Suppressor macrophage treated with lipopolysaccharide for 4 hours (primary cell): ENCODE measurements at regions not wholly inside any gene's neighbourhood (a gene's known extent, or its start where the extent isn't known, plus 50 kb on each side); places are given as distances from the start of the nearest gene placed in this dataset.

Experiments used
- DNase-seq: peaks from one replicate; pipeline ENCODE4 v3.0.0-alpha.2; 2020

DNA sequence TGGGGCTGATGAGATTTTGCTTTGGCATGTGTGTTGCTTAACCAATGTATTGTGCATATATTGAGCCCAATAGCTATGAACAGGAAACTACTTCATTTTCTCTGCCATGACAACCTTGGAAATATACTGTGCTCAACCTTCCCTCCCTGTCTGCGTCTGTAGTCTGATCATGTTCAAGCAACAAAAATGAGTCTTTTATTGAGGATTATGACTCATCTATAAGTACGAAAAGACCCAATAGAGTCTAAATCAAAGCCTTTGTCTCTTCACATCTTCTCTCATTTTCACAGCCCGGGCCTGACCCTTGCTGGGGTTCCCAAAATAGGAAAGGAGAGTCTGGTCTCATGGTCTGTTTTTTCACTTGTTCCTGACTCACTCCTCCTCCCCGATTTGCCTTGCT lies 158.2 kb downstream of the CAND1 start:
- peak; percentile 27 for DNase-seq

GRCh38 chr12:67428431-67428830 lies 159.3 kb downstream of the CAND1 start:
- no peak for DNase-seq

GRCh38 chr12:67430708-67431335 lies 161.7 kb downstream of the CAND1 start:
- no peak for DNase-seq

- no peak for DNase-seq
Measured at GRCh38 chr12:67431411-67432020, 162.4 kb downstream of the CAND1 start.

GRCh38 chr12:67433385-67434175 lies 164.4 kb downstream of the CAND1 start:
- peak; percentile 61 for DNase-seq

GRCh38 chr12:67434671-67435370 lies 165.7 kb downstream of the CAND1 start:
- DNase-seq, result peak; percentile 78

DNA sequence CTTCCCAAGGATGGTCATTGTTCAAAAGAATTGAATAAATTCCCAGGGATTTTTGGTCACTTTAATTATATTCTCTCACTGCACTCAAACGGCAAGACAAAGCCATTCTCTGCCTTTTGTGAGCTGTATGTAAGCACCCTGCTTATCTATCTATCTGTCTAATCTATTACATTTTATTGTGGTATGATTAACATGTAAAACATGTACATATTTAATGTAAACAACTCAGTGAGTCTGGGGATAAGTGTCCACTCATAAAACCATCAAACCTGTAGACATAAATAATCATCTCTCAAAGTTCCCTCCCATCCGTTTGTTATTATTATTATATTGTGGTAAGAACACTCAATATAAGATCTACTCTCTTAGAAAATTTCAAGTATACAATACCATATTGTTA lies 167.1 kb downstream of the CAND1 start:
- no peak for DNase-seq

DNA sequence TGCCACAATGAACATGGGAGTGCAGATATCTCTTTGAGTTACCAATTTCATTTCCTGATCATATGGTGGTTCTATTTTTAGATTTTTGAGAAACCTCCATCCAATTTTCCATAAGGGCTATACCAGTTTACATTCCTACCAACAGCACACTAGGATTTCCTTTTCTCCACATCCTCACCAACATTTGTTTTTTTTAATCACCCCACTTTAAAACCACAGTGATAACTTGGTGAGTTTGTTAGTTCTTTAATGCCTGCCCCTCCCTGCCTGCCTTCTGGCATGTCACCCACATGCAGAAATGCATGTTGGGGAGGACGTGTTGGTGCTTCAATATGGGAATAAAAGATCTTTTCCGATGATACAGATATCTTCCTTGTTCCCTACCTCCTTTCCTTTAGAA lies 167.9 kb downstream of the CAND1 start:
- DNase-seq, result no peak

- no peak for DNase-seq
Measured at GRCh38 chr12:67439611-67440010, 170.5 kb downstream of the CAND1 start.

- peak; percentile 81 for DNase-seq
Measured at GRCh38 chr12:67441736-67442346, 172.7 kb downstream of the CAND1 start.

- DNase-seq, result no peak
Measured at GRCh38 chr12:67442347-67442841, 173.2 kb downstream of the CAND1 start.

GRCh38 chr12:67442896-67443295 lies 173.7 kb downstream of the CAND1 start:
- DNase-seq, result no peak

GRCh38 chr12:67444542-67444941 lies 175.4 kb downstream of the CAND1 start:
- DNase-seq, result no peak

- DNase-seq, result no peak
Measured at GRCh38 chr12:67446716-67447115, 177.6 kb downstream of the CAND1 start.

GRCh38 chr12:67447180-67447579 lies 178.0 kb downstream of the CAND1 start:
- DNase-seq, result no peak

GRCh38 chr12:67449591-67450052 lies 180.5 kb downstream of the CAND1 start:
- DNase-seq, result peak; percentile 32

GRCh38 chr12:67450441-67450840 lies 181.3 kb downstream of the CAND1 start:
- peak; percentile 30 for DNase-seq

DNA sequence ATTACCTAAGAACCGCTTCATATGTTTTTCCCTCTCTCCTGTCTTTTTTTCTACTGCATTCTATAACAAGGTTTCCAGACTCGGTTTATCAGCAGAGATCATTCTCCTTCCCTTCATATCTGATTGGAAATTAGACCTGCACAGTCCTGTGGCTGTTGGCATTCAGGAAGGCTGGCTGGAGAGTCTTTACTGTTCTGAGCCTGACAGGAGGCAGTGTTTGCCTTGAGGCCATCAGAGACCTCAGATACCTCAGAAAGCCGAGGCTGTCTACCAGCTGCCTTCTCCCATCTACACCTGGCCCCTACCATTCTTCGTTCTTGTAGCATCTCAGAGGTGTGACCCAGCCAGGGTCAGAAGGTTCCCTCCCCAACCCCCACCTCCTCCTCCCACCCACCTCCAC lies 182.0 kb downstream of the CAND1 start:
- no peak for DNase-seq

DNA sequence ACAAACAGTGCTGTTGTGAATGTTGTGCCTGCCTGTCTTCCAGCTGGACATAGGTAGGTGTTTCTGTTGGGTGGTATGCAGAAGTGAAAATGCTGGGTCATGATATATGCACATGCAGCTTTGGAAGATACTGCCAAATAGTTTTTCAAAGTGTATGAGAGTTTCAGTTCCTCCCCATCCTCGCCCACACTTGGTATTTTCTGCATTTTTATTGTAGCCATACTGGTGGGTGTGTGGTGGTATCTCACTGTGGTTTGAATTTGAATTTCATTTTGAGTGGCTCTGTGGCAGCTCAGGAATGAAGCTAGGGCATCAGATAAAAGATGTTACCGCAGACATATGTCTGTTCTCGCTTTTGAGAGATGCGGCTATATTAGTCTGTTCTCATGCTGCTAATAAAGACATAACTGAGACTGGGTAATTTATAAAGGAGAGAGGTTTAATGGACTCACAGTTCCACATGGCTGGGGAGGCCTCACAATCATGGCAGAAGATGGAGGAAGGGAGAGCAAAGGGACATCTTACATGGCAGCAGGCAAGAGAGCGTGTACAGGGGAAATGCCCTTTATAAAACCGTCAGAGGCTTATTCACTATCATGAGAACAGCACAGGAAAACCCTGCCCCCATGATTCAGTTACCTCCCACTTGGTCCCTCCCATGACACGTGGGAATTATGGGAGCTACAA lies 183.1 kb downstream of the CAND1 start:
- peak; percentile 87 for DNase-seq

GRCh38 chr12:67453191-67453590 lies 184.0 kb downstream of the CAND1 start:
- peak; percentile 31 for DNase-seq

DNA sequence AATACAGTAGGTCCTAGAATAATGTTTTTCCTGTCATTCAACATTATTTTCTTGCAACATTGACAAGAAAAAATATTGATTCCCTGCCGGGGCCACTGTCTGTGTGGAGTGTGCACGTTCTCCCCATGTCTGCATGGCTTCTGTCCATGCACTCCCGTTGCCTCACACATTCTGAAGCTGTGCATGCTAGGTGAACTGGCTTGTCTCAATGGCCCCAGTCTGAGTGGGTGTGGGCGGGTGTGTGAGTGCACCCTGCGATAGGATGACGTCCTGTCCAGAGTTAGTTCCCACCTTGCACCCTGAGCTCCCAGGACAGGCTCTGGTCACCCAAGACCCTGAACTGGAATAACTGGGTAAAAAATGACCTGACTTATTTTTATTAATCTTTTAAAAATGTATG lies 186.1 kb downstream of the CAND1 start:
- DNase-seq, result no peak

GRCh38 chr12:67456431-67456901 lies 187.3 kb downstream of the CAND1 start:
- peak; percentile 61 for DNase-seq
